T-cell (primary cell): ENCODE measurements at regions not wholly inside any gene's neighbourhood (a gene's known extent, or its start where the extent isn't known, plus 50 kb on each side); places are given as distances from the start of the nearest gene placed in this dataset.
A peak's percentile ranks its signal among the peaks of the same experiment; 100 is the strongest.
"Not testable (repeated sequence)": the region's sequence is repeated elsewhere in the genome, so short reads cannot be mapped to it uniquely, and the experiment has no call there.

Experiments used
- ATAC-seq, 4 experiments: fragments of 200-7000 bp in 3 of 4; fragments of 150-1000 bp in 1 of 4; cut with Tn5 transposase; replicated peaks in 1 of 4; 1 replicate in 3 of 4; 2 replicates in 1 of 4; pipeline ENCODE4 v1.10.0; 2021; ENCODE audit warnings: moderate library complexity in 3 of 4, mild to moderate bottlenecking in 2 of 4, moderate number of reproducible peaks in 1 of 4
- CTCF ChIA-PET, 2 donors: fragments of 300-600 bp; sonication (Branson Sonifier 250); formaldehyde crosslinking; loops; one replicate each; lab custom pipeline; 2022; ENCODE audit warnings: antibody characterized with exemption in 2 of 2; lab: Charles Lee
- POLR2A ChIA-PET, 2 donors: fragments of 300-600 bp; sonication (Branson Sonifier 250); formaldehyde crosslinking; loops; one replicate each; lab custom pipeline; 2022; ENCODE audit warnings: antibody characterized with exemption in 2 of 2; lab: Charles Lee
- DNase-seq, 35 experiments: peaks; one replicate each; pipeline versions ENCODE4 v3.0.0 to v3.0.0-alpha.2; 2013 to 2023
- H3K27ac ChIP-seq: one replicate; pipeline ENCODE4 v1.5.1; 2013; ENCODE audit warnings: low read length
- H3K27me3 ChIP-seq, 2 experiments: replicated peaks in 1 of 2; 1 replicate in 1 of 2; 2 replicates in 1 of 2; pipeline versions ENCODE4 v1.6.1 to v1.7.0; 2013; ENCODE audit warnings: low read length in 1 of 2, mixed read lengths in 1 of 2; ENCODE audit not compliant: control insufficient read depth in 2 of 2, insufficient read depth in 2 of 2; ENCODE audit errors: extremely low read depth in 1 of 2
- H3K36me3 ChIP-seq, 2 donors: 1 replicate in 1 of 2; 2 replicates in 1 of 2; pipeline versions ENCODE4 v1.6.1 to v1.7.0; 2013; ENCODE audit warnings: low read length in 1 of 2; ENCODE audit not compliant: control insufficient read depth in 2 of 2, insufficient read depth in 1 of 2; ENCODE audit errors: extremely low read depth in 1 of 2
- H3K4me1 ChIP-seq, 2 experiments: 1 replicate in 1 of 2; 2 replicates in 1 of 2; pipeline versions ENCODE4 v1.6.1 to v1.7.0; 2013; ENCODE audit warnings: low read length in 2 of 2, mixed read lengths in 1 of 2; ENCODE audit not compliant: insufficient read depth in 2 of 2, control insufficient read depth in 1 of 2; ENCODE audit errors: extremely low read depth in 1 of 2
- H3K4me3 ChIP-seq, 2 donors: 1 replicate in 1 of 2; 2 replicates in 1 of 2; pipeline versions ENCODE4 v1.5.1 to v1.7.0; 2013; ENCODE audit warnings: mild to moderate bottlenecking in 2 of 2, low read length in 1 of 2, moderate library complexity in 1 of 2; ENCODE audit not compliant: control insufficient read depth in 1 of 2; ENCODE audit errors: extremely low read depth in 1 of 2
- H3K9me3 ChIP-seq: 2 replicates; pipeline ENCODE4 v1.7.0; 2013
- H3K27ac Mint-ChIP-seq, 2 donors: one replicate each; pipeline ENCODE4 v1.8.0; 2020 to 2021; ENCODE audit warnings: mild to moderate bottlenecking in 2 of 2, mixed read lengths in 2 of 2
- H3K27me3 Mint-ChIP-seq, 2 donors: one replicate each; pipeline ENCODE4 v1.8.0; 2021 to 2022; ENCODE audit warnings: mixed read lengths in 2 of 2
- H3K36me3 Mint-ChIP-seq: one replicate; pipeline ENCODE4 v1.8.0; 2021; ENCODE audit warnings: mixed read lengths
- H3K4me1 Mint-ChIP-seq, 3 donors: one replicate each; pipeline ENCODE4 v1.8.0; 2020 to 2022; ENCODE audit warnings: mixed read lengths in 3 of 3, mild to moderate bottlenecking in 1 of 3
- H3K4me3 Mint-ChIP-seq, 3 donors: one replicate each; pipeline ENCODE4 v1.8.0; 2020 to 2022; ENCODE audit warnings: mild to moderate bottlenecking in 3 of 3, mixed read lengths in 3 of 3, moderate library complexity in 3 of 3
- H3K9me3 Mint-ChIP-seq, 3 donors: one replicate each; pipeline ENCODE4 v1.8.0; 2020 to 2022; ENCODE audit warnings: mixed read lengths in 3 of 3
- WGBS: methylation state at CpG from one replicate; pipeline ENCODE4 v1.1.5; 2013; ENCODE audit warnings: missing lambda C conversion rate; ENCODE audit not compliant: insufficient coverage; 5-methylcytosine and 5-hydroxymethylcytosine counted together

DNA sequence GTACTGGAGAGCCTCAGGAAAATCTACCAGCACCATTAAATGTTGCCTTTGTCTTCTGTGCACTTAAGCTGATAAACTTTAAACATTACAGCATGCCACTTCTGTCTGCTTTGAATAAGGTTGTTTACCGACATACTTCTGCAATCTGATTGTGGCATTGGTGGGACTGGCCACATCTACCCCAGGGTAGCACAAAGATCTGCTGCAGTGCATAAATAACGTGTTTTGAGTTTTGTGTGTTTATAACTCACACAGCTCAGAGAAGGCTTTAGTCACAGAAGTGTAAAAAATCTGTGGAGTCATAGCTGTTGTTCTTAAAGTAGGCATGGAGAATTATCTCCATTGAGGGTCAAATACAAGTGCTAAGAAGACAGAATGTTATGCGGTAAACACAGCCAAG, 388.4 kb upstream of the AMELY start:
- ChIA-PET POLR2A (no interaction called here), CTCF (no interaction called here)
- H3K4me3 Mint-ChIP-seq, result peak overlapping the region in 1 of 3 donors; percentile 3
- H3K36me3 Mint-ChIP-seq, result peaks cover 37% of the 10 kb centered on the region
- no peaks in the 10 kb centered on the region for H3K27me3 Mint-ChIP-seq
- no peak overlapping the region for H3K27ac ChIP-seq
- H3K9me3 Mint-ChIP-seq, result no peaks in the 10 kb centered on the region
- no peaks in the 10 kb centered on the region for H3K27me3 ChIP-seq
- peak overlapping the region in 1 of 2 donors; percentile 85 for H3K27ac Mint-ChIP-seq
- WGBS, result no CpG with 5 or more reads among the region's 3 CpGs
- ATAC-seq, result peak in 2 of 4 experiments; percentile 48 to 61
- H3K4me1 Mint-ChIP-seq, result peaks cover 0 to 76% (median 0%) of the 10 kb centered on the region in 3 donors
- H3K9me3 ChIP-seq, result no peaks in the 10 kb centered on the region
- DNase-seq, result peak in 2 of 35 experiments; percentile 8 to 24
- H3K4me1 ChIP-seq, result peaks cover 0 to 40% of the 10 kb centered on the region in 2 experiments
- no peak overlapping the region for H3K4me3 ChIP-seq
- H3K36me3 ChIP-seq, result peaks cover 0 to 9% of the 10 kb centered on the region in 2 donors

- peak overlapping the region; percentile 81 for H3K27ac ChIP-seq
- H3K4me3 ChIP-seq, result no peak overlapping the region
- WGBS, result no CpG with 5 or more reads among the region's 1 CpG
- no peak for DNase-seq
- H3K4me1 ChIP-seq, result peaks cover 0 to 73% of the 10 kb centered on the region in 2 experiments
- no peaks in the 10 kb centered on the region for H3K9me3 ChIP-seq
- Mint-ChIP-seq H3K27ac (peak overlapping the region in 1 of 2 donors; percentile 97), H3K9me3 (no peaks in the 10 kb centered on the region), H3K36me3 (peaks cover 16% of the 10 kb centered on the region), H3K27me3 (no peaks in the 10 kb centered on the region), H3K4me3 (no peak overlapping the region), H3K4me1 (peaks cover 0 to 79% (median 0%) of the 10 kb centered on the region in 3 donors)
- ChIA-PET CTCF (interaction anchor here in 1 of 2 donors (0.8 kb wide), 1 partner anchor 16 kb away, joined by 3 read pairs; no protein-coding TSS in a partner anchor), POLR2A (no interaction called here)
- H3K27me3 ChIP-seq, result no peaks in the 10 kb centered on the region
- no peak for ATAC-seq
- H3K36me3 ChIP-seq, result peaks cover 0 to 5% of the 10 kb centered on the region in 2 donors
These were observed 380.6 kb upstream of the AMELY start for GRCh38 chrY:7292113-7292512.

DNA sequence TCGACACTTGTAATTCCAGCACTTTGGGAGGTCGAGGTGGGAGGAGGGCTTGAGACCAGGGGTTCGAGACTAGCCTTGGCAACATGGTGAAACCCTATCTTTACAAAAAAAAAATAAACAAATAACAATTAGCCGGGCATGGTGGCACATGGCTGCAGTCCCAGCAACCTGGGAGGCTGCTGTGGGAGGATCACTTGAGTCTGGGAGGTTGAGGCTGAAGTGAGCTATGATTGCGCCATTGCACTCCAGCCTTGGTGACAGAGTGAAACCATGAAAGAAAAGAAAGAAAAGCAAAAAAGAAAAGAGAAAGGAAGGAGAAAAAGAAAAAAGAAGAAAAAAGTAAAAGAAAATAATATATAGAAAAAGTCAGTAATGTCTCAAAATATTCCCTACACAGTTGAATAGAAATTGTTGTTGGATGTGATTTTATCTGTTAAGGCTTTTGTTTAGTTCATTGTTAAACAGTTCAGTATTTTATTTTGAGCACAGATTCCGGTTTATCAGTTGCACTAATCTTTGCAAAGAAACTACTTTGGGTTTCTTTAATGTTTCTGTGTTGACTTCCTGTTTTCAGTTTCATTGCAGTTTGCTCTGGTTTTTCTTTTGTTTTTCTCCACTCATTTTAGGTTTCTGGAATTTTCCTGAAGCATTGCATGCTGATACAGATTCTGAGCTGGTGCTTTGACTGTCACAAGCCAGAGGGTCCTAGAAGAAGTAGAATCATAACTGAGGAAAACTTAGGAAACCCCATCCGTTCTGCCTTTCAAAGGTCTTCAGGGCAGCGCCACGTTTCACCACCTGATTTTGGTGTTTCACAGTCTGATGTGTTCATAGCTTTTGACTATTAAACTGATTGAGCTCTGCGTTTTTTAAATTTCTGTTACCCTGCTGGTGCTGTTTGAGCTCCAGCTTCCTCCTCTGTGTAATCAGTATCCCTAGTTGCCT, 378.6 kb upstream of the AMELY start:
- Mint-ChIP-seq H3K36me3 (peaks cover 18% of the 10 kb centered on the region), H3K9me3 (no peaks in the 10 kb centered on the region), H3K4me1 (peaks cover 0 to 80% (median 0%) of the 10 kb centered on the region in 3 donors), H3K4me3 (peak overlapping the region in 1 of 3 donors; percentile 74), H3K27ac (peak overlapping the region in 1 of 2 donors; percentile 97), H3K27me3 (no peaks in the 10 kb centered on the region)
- peaks cover 0 to 17% of the 10 kb centered on the region in 2 donors for H3K36me3 ChIP-seq
- ATAC-seq (peak in 2 of 4 experiments; percentile 74 to 76), DNase-seq (peak in 1 of 35 experiments; percentile 44)
- H3K27me3 ChIP-seq, result no peaks in the 10 kb centered on the region
- H3K4me1 ChIP-seq, result peaks cover 0 to 74% of the 10 kb centered on the region in 2 experiments
- CTCF ChIA-PET, result interaction anchor here in 1 of 2 donors (0.7 to 1.2 kb wide), 2 partner anchors 16 to 18 kb away, joined by 3 to 7 read pairs; no protein-coding TSS in a partner anchor
- POLR2A ChIA-PET, result interaction anchor here in 1 of 2 donors (0.7 kb wide), 1 partner anchor 10 kb away, joined by 3 read pairs; no protein-coding TSS in a partner anchor
- H3K27ac ChIP-seq, result peak overlapping the region; percentile 81
- WGBS, result 0% methylated on average over 2 of the region's 10 CpGs
- H3K4me3 ChIP-seq, result peak overlapping the region in 1 of 2 donors; percentile 15
- H3K9me3 ChIP-seq, result no peaks in the 10 kb centered on the region

DNA sequence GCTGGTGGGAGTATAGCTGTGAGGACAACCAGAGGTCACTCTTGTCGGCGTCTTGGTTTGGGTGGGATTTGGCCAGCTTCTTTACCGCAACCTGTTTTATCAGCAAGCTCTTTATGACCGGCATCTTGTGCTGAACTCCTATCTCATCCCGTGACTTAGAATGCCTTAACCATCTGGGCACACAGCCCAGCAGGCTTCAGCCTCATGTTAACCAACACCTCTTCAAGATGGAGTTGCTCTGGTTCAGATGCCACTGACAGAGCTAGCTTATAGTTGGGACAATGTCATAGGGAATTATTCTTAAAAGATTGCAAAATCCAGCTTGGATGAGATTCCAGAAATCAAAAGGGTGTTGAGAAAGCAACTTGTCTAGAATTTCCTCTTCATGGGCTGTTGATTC, 377.1 kb upstream of the AMELY start:
- CTCF ChIA-PET, result no interaction called here
- no peaks in the 10 kb centered on the region for H3K27me3 ChIP-seq
- peaks cover 25% of the 10 kb centered on the region for H3K36me3 Mint-ChIP-seq
- no peak overlapping the region for H3K4me3 Mint-ChIP-seq
- H3K4me1 Mint-ChIP-seq, result peaks cover 0 to 81% (median 0%) of the 10 kb centered on the region in 3 donors
- H3K9me3 Mint-ChIP-seq, result no peaks in the 10 kb centered on the region
- H3K4me1 ChIP-seq, result peaks cover 0 to 81% of the 10 kb centered on the region in 2 experiments
- H3K27me3 Mint-ChIP-seq, result no peaks in the 10 kb centered on the region
- WGBS, result 94% methylated on average over 3 of the region's 5 CpGs
- H3K27ac Mint-ChIP-seq, result peak overlapping the region in 1 of 2 donors; percentile 97
- ATAC-seq (no peak), DNase-seq (no peak)
- H3K27ac ChIP-seq, result peak overlapping the region; percentile 57
- no peaks in the 10 kb centered on the region for H3K9me3 ChIP-seq
- no peak overlapping the region for H3K4me3 ChIP-seq
- POLR2A ChIA-PET, result no interaction called here
- peaks cover 0 to 26% of the 10 kb centered on the region in 2 donors for H3K36me3 ChIP-seq

GRCh38 chrY:7287963-7288362, 376.4 kb upstream of the AMELY start:
- CTCF ChIA-PET, result not testable (repeated sequence)
- Mint-ChIP-seq H3K36me3 (peaks cover 29% of the 10 kb centered on the region), H3K4me1 (peaks cover 0 to 82% (median 0%) of the 10 kb centered on the region in 3 donors)

DNA sequence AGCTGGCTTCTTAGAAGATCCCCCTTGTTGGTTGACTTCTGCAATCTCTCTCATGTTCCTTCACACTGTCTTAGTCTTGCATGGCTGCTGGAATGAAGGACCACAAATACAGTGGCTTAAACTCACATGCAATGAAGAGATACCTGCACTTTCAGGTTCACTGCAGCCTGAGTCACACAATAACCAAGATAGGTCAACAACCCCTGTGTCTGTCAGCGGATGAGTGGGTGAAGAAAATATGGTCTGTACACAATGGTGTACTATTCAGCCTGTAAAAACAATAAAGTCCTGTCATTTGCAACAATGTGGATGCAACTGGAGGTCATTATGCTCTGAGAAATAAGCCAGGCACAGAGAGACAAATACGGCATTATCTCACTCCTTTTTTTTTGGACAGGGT, 373.8 kb upstream of the AMELY start:
- Histone ChIP-seq H3K27ac (no peak overlapping the region), H3K4me1 (peaks cover 0 to 78% of the 10 kb centered on the region in 2 experiments), H3K27me3 (no peaks in the 10 kb centered on the region), H3K4me3 (no peak overlapping the region), H3K36me3 (peaks cover 0 to 28% of the 10 kb centered on the region in 2 donors), H3K9me3 (no peaks in the 10 kb centered on the region)
- no CpG with 5 or more reads among the region's 2 CpGs for WGBS
- CTCF ChIA-PET, result no interaction called here
- H3K36me3 Mint-ChIP-seq, result peaks cover 29% of the 10 kb centered on the region
- DNase-seq (no peak), ATAC-seq (no peak)
- peak overlapping the region in 1 of 2 donors; percentile 66 for H3K27ac Mint-ChIP-seq
- no peaks in the 10 kb centered on the region for H3K9me3 Mint-ChIP-seq
- no peaks in the 10 kb centered on the region for H3K27me3 Mint-ChIP-seq
- H3K4me1 Mint-ChIP-seq, result peaks cover 0 to 74% (median 0%) of the 10 kb centered on the region in 3 donors
- H3K4me3 Mint-ChIP-seq, result no peak overlapping the region
- POLR2A ChIA-PET, result no interaction called here

More at GRCh38 chrY:7287963-7288362, 376.4 kb upstream of the AMELY start:
- DNase-seq, H3K27me3 Mint-ChIP-seq, H3K4me3 ChIP-seq, POLR2A ChIA-PET, ATAC-seq, H3K4me3 Mint-ChIP-seq, H3K27me3 ChIP-seq, H3K9me3 Mint-ChIP-seq, H3K9me3 ChIP-seq: not testable (repeated sequence)
- WGBS, result 100% methylated on average over 1 of the region's 2 CpGs
- peak overlapping the region in 1 of 2 donors; percentile 97 for H3K27ac Mint-ChIP-seq
- peaks cover 0 to 81% of the 10 kb centered on the region in 2 experiments for H3K4me1 ChIP-seq
- peak overlapping the region; percentile 41 for H3K27ac ChIP-seq
- peaks cover 0 to 24% of the 10 kb centered on the region in 2 donors for H3K36me3 ChIP-seq
